ENCODE measurements at regions not wholly inside any gene's neighbourhood (a gene's known extent, or its start where the extent isn't known, plus 50 kb on each side); places are given as distances from the start of the nearest gene placed in this dataset.

DNA sequence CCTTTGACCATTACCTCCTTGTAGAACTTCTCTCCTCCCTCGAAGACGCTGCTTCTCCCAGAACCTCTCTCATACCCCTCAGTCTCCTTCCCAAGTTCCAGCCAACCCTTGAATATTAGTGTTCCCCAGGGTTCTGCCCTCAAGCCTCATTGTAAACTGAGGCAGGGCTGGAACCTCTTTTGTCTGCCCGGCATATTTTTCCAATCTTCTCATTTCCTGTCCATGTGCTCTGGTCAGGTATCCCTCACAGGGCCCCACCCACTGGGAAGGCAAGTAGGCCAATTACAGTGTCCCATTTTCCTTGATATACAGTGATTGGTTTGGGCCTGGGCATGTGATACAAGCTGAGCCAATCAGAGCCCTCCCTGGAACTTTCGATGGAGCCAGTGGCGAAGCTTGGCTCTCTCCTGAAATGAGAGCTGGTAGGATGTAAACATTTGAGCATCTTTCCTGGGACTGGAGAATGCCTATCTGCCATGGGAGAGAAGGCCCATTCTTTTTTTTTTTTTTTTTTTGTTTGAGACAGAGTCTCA is 57.1 kb upstream of the ID3 start:
- TF ChIP-seq, protein P1, sequence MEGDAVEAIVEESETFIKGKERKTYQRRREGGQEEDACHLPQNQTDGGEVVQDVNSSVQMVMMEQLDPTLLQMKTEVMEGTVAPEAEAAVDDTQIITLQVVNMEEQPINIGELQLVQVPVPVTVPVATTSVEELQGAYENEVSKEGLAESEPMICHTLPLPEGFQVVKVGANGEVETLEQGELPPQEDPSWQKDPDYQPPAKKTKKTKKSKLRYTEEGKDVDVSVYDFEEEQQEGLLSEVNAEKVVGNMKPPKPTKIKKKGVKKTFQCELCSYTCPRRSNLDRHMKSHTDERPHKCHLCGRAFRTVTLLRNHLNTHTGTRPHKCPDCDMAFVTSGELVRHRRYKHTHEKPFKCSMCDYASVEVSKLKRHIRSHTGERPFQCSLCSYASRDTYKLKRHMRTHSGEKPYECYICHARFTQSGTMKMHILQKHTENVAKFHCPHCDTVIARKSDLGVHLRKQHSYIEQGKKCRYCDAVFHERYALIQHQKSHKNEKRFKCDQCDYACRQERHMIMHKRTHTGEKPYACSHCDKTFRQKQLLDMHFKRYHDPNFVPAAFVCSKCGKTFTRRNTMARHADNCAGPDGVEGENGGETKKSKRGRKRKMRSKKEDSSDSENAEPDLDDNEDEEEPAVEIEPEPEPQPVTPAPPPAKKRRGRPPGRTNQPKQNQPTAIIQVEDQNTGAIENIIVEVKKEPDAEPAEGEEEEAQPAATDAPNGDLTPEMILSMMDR (IDR thresholded peaks at IDR 0.05; ENCODE audit: insufficient read depth, low read length): no peak
- no peak overlapping the region for H3K4me3 ChIP-seq (ENCODE audit: low read depth, low read length)
- DNase-seq (ENCODE audit: low read depth): no peak

DNA sequence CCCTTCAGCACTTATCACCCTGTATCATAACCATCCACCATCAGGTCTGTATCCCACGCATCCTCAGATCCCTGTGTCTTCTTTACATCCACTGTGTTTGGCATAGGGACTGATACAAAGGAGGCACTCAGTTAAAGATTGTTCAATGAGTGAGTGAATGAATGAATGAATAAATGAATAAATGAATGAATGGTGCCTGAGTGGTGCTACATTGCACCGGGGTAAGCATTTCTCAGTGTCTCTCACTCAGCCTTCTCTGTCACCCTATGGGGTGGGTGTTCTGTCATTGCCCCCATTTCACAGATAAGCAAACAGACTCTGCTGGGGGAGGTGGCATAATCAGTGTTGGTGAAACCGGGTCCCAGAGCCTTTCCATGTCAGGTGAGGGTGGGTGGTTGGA is 56.6 kb upstream of the ID3 start:
- H3K4me3 ChIP-seq (ENCODE audit: low read depth, low read length): no peak overlapping the region
- TF ChIP-seq, protein P1 (IDR thresholded peaks at IDR 0.05; ENCODE audit: insufficient read depth, low read length): no peak
- no peak for DNase-seq (ENCODE audit: low read depth)

DNA sequence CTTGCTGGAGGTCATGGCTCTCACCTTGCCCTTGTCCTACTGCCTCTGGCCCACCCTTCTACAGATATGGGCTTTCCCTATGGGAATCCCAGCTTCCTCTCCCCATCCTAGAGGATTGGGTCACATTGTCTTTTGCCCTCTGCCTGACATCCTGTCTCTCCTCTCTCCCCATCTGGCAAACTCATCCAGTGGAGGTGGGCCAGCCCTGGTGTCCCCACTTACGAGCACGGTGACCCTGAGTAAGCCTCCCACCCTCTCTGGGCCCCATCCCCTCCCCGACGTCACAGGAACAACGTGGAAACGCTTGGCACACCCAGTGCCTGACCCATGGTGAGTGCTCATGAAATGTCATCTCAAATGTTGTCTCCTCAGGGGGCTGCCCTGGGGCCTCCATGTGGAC is 56.1 kb upstream of the ID3 start:
- no peak overlapping the region for H3K4me3 ChIP-seq (ENCODE audit: low read depth, low read length)
- DNase-seq (ENCODE audit: low read depth): no peak
- TF ChIP-seq, protein P1 (IDR thresholded peaks at IDR 0.05; ENCODE audit: insufficient read depth, low read length): no peak

DNA sequence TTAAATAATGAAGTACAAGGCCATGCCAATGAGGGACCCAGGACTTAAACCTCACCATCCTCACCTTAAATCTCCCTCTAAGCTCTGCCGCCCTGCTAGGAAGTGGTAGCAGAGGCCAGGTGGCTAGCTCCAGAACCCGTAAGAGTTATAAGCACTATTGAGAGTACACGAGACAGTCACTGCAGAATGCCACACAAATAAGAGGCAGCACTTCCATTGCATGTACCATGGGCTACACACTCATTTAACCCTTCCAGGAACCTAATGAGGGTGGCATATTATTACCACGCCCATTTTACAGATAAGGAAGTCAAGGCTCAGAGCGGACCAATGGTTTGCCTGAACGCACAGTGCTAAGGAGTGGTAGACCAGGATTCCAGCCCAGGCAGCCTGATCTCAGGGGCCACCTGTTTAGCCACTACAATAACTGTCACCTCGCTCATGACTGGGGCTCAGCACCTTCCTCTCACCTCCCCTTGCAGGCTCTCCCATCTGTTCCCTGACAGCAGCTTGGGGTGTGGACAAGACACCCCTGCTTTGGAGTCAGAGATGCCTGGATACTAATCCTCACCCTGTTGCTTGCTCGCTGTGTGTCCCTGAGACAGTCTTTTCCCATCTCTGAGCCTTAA is 54.8 kb upstream of the ID3 start:
- TF ChIP-seq, protein P1 (IDR thresholded peaks at IDR 0.05; ENCODE audit: insufficient read depth, low read length): no peak

DNA sequence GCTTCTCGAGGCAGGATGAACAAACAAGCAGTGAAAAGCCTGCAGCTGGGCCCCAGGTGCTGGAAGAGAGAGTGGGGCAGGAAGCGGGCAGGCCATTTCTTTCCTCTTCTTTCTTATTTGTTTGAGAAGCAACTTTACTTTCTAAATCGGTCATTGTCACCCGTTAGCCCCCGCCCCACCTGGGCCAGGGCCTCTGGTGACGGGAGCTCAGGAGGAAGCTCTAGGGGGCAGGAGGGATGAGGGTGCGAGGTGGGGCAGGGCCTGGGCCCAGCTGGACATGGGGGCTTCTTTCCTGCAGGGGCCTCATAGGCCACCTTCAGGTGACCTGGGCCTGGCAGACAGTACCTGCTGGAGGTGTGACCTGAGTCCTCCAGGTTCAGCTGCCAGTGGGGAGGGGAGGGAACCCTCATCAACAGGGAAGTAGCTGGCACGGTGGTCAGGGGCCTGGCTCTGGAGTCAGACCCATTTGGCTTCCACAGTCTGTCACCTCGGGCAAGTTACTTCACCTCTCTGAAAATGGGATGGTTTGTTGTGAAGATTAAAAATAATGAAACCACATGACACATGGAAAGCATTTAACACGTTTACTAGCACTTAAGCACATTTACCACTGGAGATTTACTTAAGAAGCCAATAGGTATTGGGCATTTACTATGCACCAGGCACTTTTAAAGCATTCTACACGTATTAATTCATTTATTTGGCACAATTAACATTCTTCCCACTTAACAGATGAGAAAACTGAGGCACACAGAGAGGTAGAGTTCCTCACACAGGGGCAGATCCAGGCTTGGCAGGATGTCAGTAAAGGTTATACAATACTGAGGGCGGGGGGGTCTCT is 54.1 kb upstream of the ID3 start:
- TF ChIP-seq, protein P1 (IDR thresholded peaks at IDR 0.05; ENCODE audit: insufficient read depth, low read length): no peak
- DNase-seq (ENCODE audit: low read depth): no peak

More for the DNA sequence above, 54.8 kb upstream of the ID3 start:
- H3K4me3 ChIP-seq (ENCODE audit: low read depth, low read length): no peak overlapping the region
- no peak for DNase-seq (ENCODE audit: low read depth)

DNA sequence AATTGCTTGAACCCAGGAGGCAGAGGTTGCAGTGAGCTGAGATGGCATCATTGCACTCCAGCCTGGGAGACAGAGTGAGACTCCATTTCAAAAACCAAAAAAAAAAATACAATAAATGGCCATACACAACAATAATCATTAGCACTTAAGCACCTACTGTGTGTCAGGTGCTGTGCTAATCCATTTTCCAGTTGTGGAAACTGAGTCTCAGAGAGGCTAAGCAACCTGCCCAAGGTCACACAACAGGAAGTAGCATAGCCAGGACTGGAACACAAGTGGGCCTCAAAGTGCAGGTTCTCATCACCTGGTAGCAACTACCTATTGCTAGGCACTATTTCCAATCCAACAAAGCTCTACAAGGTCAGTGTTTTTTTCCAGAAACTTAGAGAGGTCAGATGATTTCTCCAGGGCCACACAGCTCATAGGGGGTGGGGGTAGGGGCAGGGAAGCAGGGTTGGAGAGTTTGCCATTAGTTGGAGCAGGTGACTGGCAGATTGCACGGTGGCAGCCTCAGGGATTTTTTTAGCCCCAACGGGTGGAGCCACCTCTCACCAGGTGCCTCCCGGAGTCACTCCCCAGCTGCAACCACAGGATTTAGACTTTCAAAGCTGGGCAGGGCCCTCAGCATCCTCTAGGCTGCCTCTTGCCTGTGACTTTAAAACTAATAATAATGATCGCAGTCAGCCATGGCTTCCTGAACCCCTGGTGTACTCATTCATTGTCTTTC is 52.5 kb upstream of the ID3 start:
- TF ChIP-seq, protein P1 (IDR thresholded peaks at IDR 0.05; ENCODE audit: insufficient read depth, low read length): no peak
- DNase-seq (ENCODE audit: low read depth): no peak
- H3K4me3 ChIP-seq (ENCODE audit: low read depth, low read length): no peak overlapping the region

More for the DNA sequence above, 54.1 kb upstream of the ID3 start:
- H3K4me3 ChIP-seq (ENCODE audit: low read depth, low read length): no peak overlapping the region
